Activated gamma-delta T cell (primary cell): ENCODE measurements at regions not wholly inside any gene's neighbourhood (a gene's known extent, or its start where the extent isn't known, plus 50 kb on each side); places are given as distances from the start of the nearest gene placed in this dataset.
A peak's percentile ranks its signal among the peaks of the same experiment; 100 is the strongest.

ENCODE experiments used
- DNase-seq: peaks from one replicate; lab custom pipeline; 2025; lab: John Stamatoyannopoulos, UW

GRCh38 chr4:146998157-146998556 is 52.5 kb upstream of the TTC29 start:
- no peak for DNase-seq

GRCh38 chr4:147003956-147004809 is 58.5 kb upstream of the TTC29 start:
- no peak for DNase-seq

- DNase-seq = no peak
Measured at GRCh38 chr4:147006229-147006628, 60.6 kb upstream of the TTC29 start.

- DNase-seq = no peak
Measured at GRCh38 chr4:147009875-147010274, 64.2 kb upstream of the TTC29 start.

GRCh38 chr4:147011411-147011810 is 65.7 kb upstream of the TTC29 start:
- DNase-seq = no peak

GRCh38 chr4:147012059-147012707 is 66.5 kb upstream of the TTC29 start:
- DNase-seq = no peak

GRCh38 chr4:147014946-147015345 is 69.3 kb upstream of the TTC29 start:
- DNase-seq = no peak

- no peak for DNase-seq
Measured at GRCh38 chr4:147015491-147015890, 69.8 kb upstream of the TTC29 start.

GRCh38 chr4:147017081-147017480 is 71.4 kb upstream of the TTC29 start:
- no peak for DNase-seq

GRCh38 chr4:147019091-147019490 is 73.4 kb upstream of the TTC29 start:
- peak; percentile 2 for DNase-seq

- no peak for DNase-seq
Measured at GRCh38 chr4:147020456-147020855, 74.8 kb upstream of the TTC29 start.

GRCh38 chr4:147025042-147025441 is 79.4 kb upstream of the TTC29 start:
- DNase-seq = no peak

- DNase-seq = no peak
Measured at GRCh38 chr4:147029296-147029695, 83.6 kb upstream of the TTC29 start.

- no peak for DNase-seq
Measured at GRCh38 chr4:147034372-147034771, 88.7 kb upstream of the TTC29 start.

GRCh38 chr4:147037069-147037468 is 91.4 kb upstream of the TTC29 start:
- no peak for DNase-seq

- DNase-seq = no peak
Measured at GRCh38 chr4:147039976-147040575, 94.4 kb upstream of the TTC29 start.

- no peak for DNase-seq
Measured at GRCh38 chr4:147040874-147041273, 95.2 kb upstream of the TTC29 start.

GRCh38 chr4:147041376-147041775 is 95.7 kb upstream of the TTC29 start:
- DNase-seq = no peak

GRCh38 chr4:147042046-147042445 is 96.4 kb upstream of the TTC29 start:
- DNase-seq = no peak

- DNase-seq = no peak
Measured at GRCh38 chr4:147044241-147044640, 98.6 kb upstream of the TTC29 start.

- DNase-seq = no peak
Measured at GRCh38 chr4:147049946-147050345, 104.3 kb upstream of the TTC29 start.

- DNase-seq = no peak
Measured at GRCh38 chr4:147050356-147050765, 104.7 kb upstream of the TTC29 start.

- no peak for DNase-seq
Measured at GRCh38 chr4:147052361-147052760, 106.7 kb upstream of the TTC29 start.
